Neuronal stem cell (in vitro differentiated cells): ENCODE measurements at regions not wholly inside any gene's neighbourhood (a gene's known extent, or its start where the extent isn't known, plus 50 kb on each side); places are given as distances from the start of the nearest gene placed in this dataset.

ENCODE experiments used
- DNase-seq: peaks from one replicate; pipeline ENCODE4 v3.0.0-alpha.2; 2013; ENCODE audit warnings: low spot score
- H2AFZ ChIP-seq: one replicate; pipeline ENCODE4 v1.6.1; 2013; ENCODE audit warnings: mild to moderate bottlenecking, low read length, inconsistent platforms
- H2AK5ac ChIP-seq: 2 replicates; pipeline ENCODE4 v1.6.1; 2013; ENCODE audit warnings: low read depth, mild to moderate bottlenecking, inconsistent platforms, low read length, moderate library complexity, mixed read lengths
- H2BK120ac ChIP-seq: 2 replicates; pipeline ENCODE4 v1.6.1; 2013; ENCODE audit warnings: low read depth, mild to moderate bottlenecking, inconsistent platforms, low read length, moderate library complexity, mixed read lengths
- H2BK12ac ChIP-seq: one replicate; pipeline ENCODE4 v1.6.1; 2013; ENCODE audit warnings: low read length, inconsistent platforms
- H2BK15ac ChIP-seq: 2 replicates; pipeline ENCODE4 v1.6.1; 2013; ENCODE audit warnings: mild to moderate bottlenecking, low read length, inconsistent platforms, mixed read lengths
- H2BK5ac ChIP-seq: one replicate; pipeline ENCODE4 v1.6.1; 2013; ENCODE audit warnings: inconsistent platforms, mild to moderate bottlenecking, low read length, moderate library complexity
- H3K14ac ChIP-seq: one replicate; pipeline ENCODE4 v1.6.1; 2013; ENCODE audit warnings: low read length, inconsistent platforms
- H3K18ac ChIP-seq: 2 replicates; pipeline ENCODE4 v1.6.1; 2013; ENCODE audit warnings: low read length, inconsistent platforms
- H3K23ac ChIP-seq: 2 replicates; pipeline ENCODE4 v1.6.1; 2013; ENCODE audit warnings: low read depth, mild to moderate bottlenecking, mixed read lengths, low read length, inconsistent platforms; ENCODE audit not compliant: poor library complexity
- H3K27ac ChIP-seq: replicated peaks from 3 replicates; pipeline ENCODE4 v1.5.1; 2013; ENCODE audit warnings: low read length, inconsistent platforms
- H3K27me3 ChIP-seq, 3 experiments: 2 replicates each; pipeline ENCODE4 v1.6.1; 2013; ENCODE audit warnings: low read length in 3 of 3, mild to moderate bottlenecking in 2 of 3, inconsistent platforms in 1 of 3, low read depth in 1 of 3, mixed read lengths in 1 of 3, moderate library complexity in 1 of 3; ENCODE audit not compliant: control insufficient read depth in 3 of 3, insufficient read depth in 3 of 3
- H3K36me3 ChIP-seq, 2 donors: replicated peaks in 1 of 2; 2 replicates each; pipeline ENCODE4 v1.6.1; 2013; ENCODE audit warnings: low read length in 2 of 2; ENCODE audit not compliant: control insufficient read depth in 2 of 2, insufficient read depth in 2 of 2
- H3K4ac ChIP-seq: 2 replicates; pipeline ENCODE4 v1.6.1; 2013; ENCODE audit warnings: inconsistent platforms, mild to moderate bottlenecking, low read length, moderate library complexity
- H3K4me1 ChIP-seq, 2 donors: 1 replicate in 1 of 2; 2 replicates in 1 of 2; pipeline ENCODE4 v1.6.1; 2013; ENCODE audit warnings: low read length in 2 of 2, low read depth in 1 of 2; ENCODE audit not compliant: control insufficient read depth in 2 of 2, insufficient read depth in 1 of 2
- H3K4me2 ChIP-seq: one replicate; pipeline ENCODE4 v1.6.1; 2013; ENCODE audit warnings: mild to moderate bottlenecking, low read length, inconsistent platforms; ENCODE audit not compliant: insufficient read depth, poor library complexity, severe bottlenecking
- H3K4me3 ChIP-seq, 2 donors: 2 replicates each; pipeline ENCODE4 v1.5.1; 2013; ENCODE audit warnings: low read length in 2 of 2, mild to moderate bottlenecking in 2 of 2, inconsistent platforms in 1 of 2, moderate library complexity in 1 of 2
- H3K79me1 ChIP-seq: one replicate; pipeline ENCODE4 v1.6.1; 2013; ENCODE audit warnings: low read depth, mild to moderate bottlenecking, inconsistent platforms, low read length, moderate library complexity
- H3K9ac ChIP-seq: one replicate; pipeline ENCODE4 v1.6.1; 2013; ENCODE audit warnings: mild to moderate bottlenecking, low read depth, low read length, inconsistent platforms; ENCODE audit not compliant: poor library complexity
- H3K9me3 ChIP-seq, 2 donors: replicated peaks in 1 of 2; 2 replicates each; pipeline versions ENCODE3 to v1.6.1; 2013; ENCODE audit warnings: low read length in 2 of 2, mild to moderate bottlenecking in 2 of 2, inconsistent platforms in 1 of 2, low read depth in 1 of 2, mixed read lengths in 1 of 2, moderate library complexity in 1 of 2; ENCODE audit not compliant: control insufficient read depth in 2 of 2, insufficient read depth in 1 of 2
- H4K8ac ChIP-seq: one replicate; pipeline ENCODE4 v1.6.1; 2013; ENCODE audit warnings: low read depth, mild to moderate bottlenecking, inconsistent platforms, low read length, moderate library complexity
- H4K91ac ChIP-seq: one replicate; pipeline ENCODE4 v1.6.1; 2013; ENCODE audit warnings: low read length, low read depth, mild to moderate bottlenecking, inconsistent platforms; ENCODE audit not compliant: poor library complexity
- WGBS, 2 donors: extraction: QIAGEN DNeasy Blood & Tissue Kit; methylation state at CpG; one replicate each; pipeline ENCODE4 v1.1.7; 2013; ENCODE audit warnings: missing lambda C conversion rate in 2 of 2, mixed read lengths in 1 of 2; ENCODE audit not compliant: insufficient read length in 2 of 2, insufficient replicate concordance in 1 of 2; ENCODE audit errors: extremely low coverage in 2 of 2; 5-methylcytosine and 5-hydroxymethylcytosine counted together

DNA sequence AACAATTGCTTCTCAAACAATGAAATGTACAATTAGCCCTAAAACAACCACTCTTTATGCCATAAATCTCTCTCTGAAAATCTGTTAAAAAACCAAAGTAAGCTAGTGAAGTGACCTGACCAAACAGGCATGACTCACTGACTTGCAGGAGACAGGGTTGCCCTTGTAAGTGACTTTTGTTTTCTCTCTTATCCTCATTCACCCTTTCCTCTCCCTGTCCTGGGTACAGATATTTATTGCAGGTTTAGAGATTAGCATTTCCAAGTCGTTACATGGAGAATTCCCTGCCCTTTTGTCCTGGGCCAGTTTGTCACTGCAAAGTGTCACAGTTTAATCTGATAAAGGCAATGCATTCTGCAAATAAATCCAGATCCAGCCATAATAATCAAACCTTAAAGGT is 484.2 kb downstream of the IRX1 start:
- Histone ChIP-seq H3K36me3 (no peaks in the 10 kb centered on the region), H2BK5ac (no peak overlapping the region), H3K79me1 (no peaks in the 10 kb centered on the region), H2AK5ac (no peak overlapping the region), H3K23ac (no peak overlapping the region), H2BK12ac (no peak overlapping the region), H3K9ac (no peak overlapping the region), H2AFZ (no peak overlapping the region), H4K91ac (no peak overlapping the region), H3K27ac (no peak overlapping the region), H3K4ac (no peak overlapping the region), H3K4me2 (no peak overlapping the region), H3K4me3 (no peak overlapping the region), H3K27me3 (no peaks in the 10 kb centered on the region), H3K9me3 (peaks cover 0 to 6% of the 10 kb centered on the region in 2 donors), H3K14ac (no peak overlapping the region), H2BK120ac (no peak overlapping the region), H3K4me1 (peaks cover 6 to 9% of the 10 kb centered on the region in 2 donors), H3K18ac (no peak overlapping the region), H4K8ac (no peak overlapping the region), H2BK15ac (no peak overlapping the region)
- DNase-seq = no peak
- no CpG with 5 or more reads among the region's 1 CpG for WGBS, 2 donors

DNA sequence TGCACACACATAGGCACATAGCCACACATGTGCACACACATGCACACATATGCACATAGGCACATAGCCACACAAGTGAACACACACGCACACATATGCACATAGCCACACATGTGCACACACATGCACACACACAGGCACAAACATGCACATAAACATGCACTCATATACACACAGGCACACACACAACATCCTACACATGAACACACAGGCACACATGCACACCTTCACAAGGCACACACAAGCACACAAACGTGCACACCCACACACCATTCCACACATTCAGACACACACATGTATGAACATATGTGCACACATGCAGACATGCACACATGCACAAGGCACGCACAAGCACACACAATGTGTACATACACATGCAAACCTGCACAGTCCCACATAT is 484.7 kb downstream of the IRX1 start:
- Histone ChIP-seq H3K36me3 (no peaks in the 10 kb centered on the region), H3K27ac (no peak overlapping the region), H4K91ac (no peak overlapping the region), H2BK5ac (no peak overlapping the region), H3K79me1 (no peaks in the 10 kb centered on the region), H3K18ac (peak overlapping the region; percentile 21), H3K14ac (no peak overlapping the region), H2AK5ac (no peak overlapping the region), H2BK120ac (no peak overlapping the region), H3K4ac (peak overlapping the region; percentile 4), H3K4me2 (no peak overlapping the region), H3K23ac (no peak overlapping the region), H3K27me3 (no peaks in the 10 kb centered on the region), H4K8ac (peak overlapping the region; percentile 5), H3K4me1 (peaks cover 6 to 9% of the 10 kb centered on the region in 2 donors), H2BK12ac (no peak overlapping the region), H3K9me3 (peaks cover 0 to 6% of the 10 kb centered on the region in 2 donors), H2AFZ (no peak overlapping the region), H3K9ac (peak overlapping the region; percentile 45), H3K4me3 (peak overlapping the region in 1 of 2 donors; percentile 2), H2BK15ac (no peak overlapping the region)
- no CpG with 5 or more reads among the region's 3 CpGs for WGBS, 2 donors
- no peak for DNase-seq

DNA sequence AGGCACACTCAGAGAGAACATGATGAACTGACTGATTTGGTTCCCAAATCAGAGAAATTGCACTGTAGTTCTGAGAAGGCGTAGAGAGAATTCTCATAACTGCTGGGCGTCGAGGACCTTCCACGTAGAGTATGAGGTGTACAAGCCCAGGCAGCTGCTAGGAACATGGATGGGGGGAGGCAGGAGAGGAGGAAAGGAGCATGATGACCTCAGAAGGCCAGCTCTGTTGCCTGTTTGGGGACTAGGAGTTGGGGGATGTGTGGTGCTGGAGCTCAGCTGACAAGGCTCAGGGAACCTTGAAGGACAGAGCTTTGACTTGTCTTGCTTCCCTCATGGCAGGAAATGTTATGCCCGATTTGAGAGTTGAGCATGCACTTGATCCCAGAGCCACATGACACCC is 485.4 kb downstream of the IRX1 start:
- H3K18ac ChIP-seq = peak overlapping the region; percentile 22
- no peak for DNase-seq
- H3K4me3 ChIP-seq = no peak overlapping the region
- no peak overlapping the region for H4K8ac ChIP-seq
- H3K14ac ChIP-seq = no peak overlapping the region
- H2AFZ ChIP-seq = no peak overlapping the region
- H3K27ac ChIP-seq = no peak overlapping the region
- no peak overlapping the region for H2BK15ac ChIP-seq
- no peak overlapping the region for H2BK5ac ChIP-seq
- H3K4me1 ChIP-seq = peaks cover 6 to 9% of the 10 kb centered on the region in 2 donors
- no peaks in the 10 kb centered on the region for H3K27me3 ChIP-seq
- no peaks in the 10 kb centered on the region for H3K79me1 ChIP-seq
- H3K23ac ChIP-seq = no peak overlapping the region
- H3K4ac ChIP-seq = no peak overlapping the region
- H3K9me3 ChIP-seq = peaks cover 0 to 6% of the 10 kb centered on the region in 2 donors
- no peak overlapping the region for H2BK12ac ChIP-seq
- no peak overlapping the region for H2AK5ac ChIP-seq
- no peak overlapping the region for H2BK120ac ChIP-seq
- WGBS, 2 donors = no CpG with 5 or more reads among the region's 5 CpGs
- no peak overlapping the region for H4K91ac ChIP-seq
- no peaks in the 10 kb centered on the region for H3K36me3 ChIP-seq
- no peak overlapping the region for H3K9ac ChIP-seq
- no peak overlapping the region for H3K4me2 ChIP-seq

DNA sequence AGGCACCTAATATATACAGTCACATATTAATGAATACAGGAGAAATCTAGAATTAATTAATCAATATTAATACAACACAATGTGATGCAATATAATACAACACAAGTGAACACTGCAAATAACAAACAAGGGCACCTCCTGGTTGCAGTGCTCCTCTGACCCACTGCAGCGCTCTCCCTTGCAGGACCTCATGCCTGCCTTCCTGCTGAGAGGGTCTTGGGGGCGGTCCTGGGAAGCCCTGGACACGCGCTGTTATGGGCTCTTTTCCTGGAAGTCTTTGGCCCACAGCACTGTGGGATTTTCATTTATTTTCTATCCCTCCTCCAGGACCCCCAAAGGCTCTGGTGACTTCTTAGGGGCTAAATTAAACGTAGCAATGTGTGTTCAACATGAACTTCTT is 485.8 kb downstream of the IRX1 start:
- Histone ChIP-seq H2AFZ (no peak overlapping the region), H3K4me2 (no peak overlapping the region), H2BK12ac (no peak overlapping the region), H3K9ac (no peak overlapping the region), H3K36me3 (no peaks in the 10 kb centered on the region), H2BK15ac (no peak overlapping the region), H3K14ac (no peak overlapping the region), H2AK5ac (no peak overlapping the region), H3K4me1 (peaks cover 6 to 9% of the 10 kb centered on the region in 2 donors), H3K27ac (no peak overlapping the region), H2BK5ac (no peak overlapping the region), H3K9me3 (peaks cover 0 to 6% of the 10 kb centered on the region in 2 donors), H3K18ac (no peak overlapping the region), H4K91ac (no peak overlapping the region), H4K8ac (no peak overlapping the region), H3K79me1 (no peaks in the 10 kb centered on the region), H3K4ac (no peak overlapping the region), H3K4me3 (no peak overlapping the region), H3K23ac (no peak overlapping the region), H3K27me3 (no peaks in the 10 kb centered on the region), H2BK120ac (no peak overlapping the region)
- WGBS, 2 donors = no CpG with 5 or more reads among the region's 5 CpGs
- DNase-seq = no peak
